Mesothelial cell of epicardium (in vitro differentiated cells): ENCODE measurements at regions not wholly inside any gene's neighbourhood (a gene's known extent, or its start where the extent isn't known, plus 50 kb on each side); places are given as distances from the start of the nearest gene placed in this dataset.

Source experiments
- DNase-seq, 2 experiments: peaks; one replicate each; pipeline ENCODE4 v3.0.0; 2021; ENCODE audit warnings: low spot score in 2 of 2; ENCODE audit not compliant: unreplicated experiment in 2 of 2
- H3K27ac Mint-ChIP-seq: 2 replicates; pipeline ENCODE4 v1.8.0; 2021; ENCODE audit warnings: mixed read lengths
- H3K27me3 Mint-ChIP-seq: 2 replicates; pipeline ENCODE4 v1.8.0; 2021; ENCODE audit warnings: low read depth, mixed read lengths
- H3K36me3 Mint-ChIP-seq: 2 replicates; pipeline ENCODE4 v1.8.0; 2021; ENCODE audit warnings: mixed read lengths
- H3K4me1 Mint-ChIP-seq: 2 replicates; pipeline ENCODE4 v1.8.0; 2021; ENCODE audit warnings: mixed read lengths
- H3K4me3 Mint-ChIP-seq: 2 replicates; pipeline ENCODE4 v1.8.0; 2021; ENCODE audit warnings: mild to moderate bottlenecking, moderate library complexity, mixed read lengths
- H3K9me3 Mint-ChIP-seq: 2 replicates; pipeline ENCODE4 v1.8.0; 2021; ENCODE audit warnings: mixed read lengths
- TF ChIP-seq, protein P1 (sequence below): fragments of 200-600 bp; sonication (generic); IDR thresholded peaks from one replicate; pipeline ENCODE4 v1.5.0; 2021; ENCODE audit warnings: antibody characterized with exemption; ENCODE audit not compliant: unreplicated experiment

DNA sequence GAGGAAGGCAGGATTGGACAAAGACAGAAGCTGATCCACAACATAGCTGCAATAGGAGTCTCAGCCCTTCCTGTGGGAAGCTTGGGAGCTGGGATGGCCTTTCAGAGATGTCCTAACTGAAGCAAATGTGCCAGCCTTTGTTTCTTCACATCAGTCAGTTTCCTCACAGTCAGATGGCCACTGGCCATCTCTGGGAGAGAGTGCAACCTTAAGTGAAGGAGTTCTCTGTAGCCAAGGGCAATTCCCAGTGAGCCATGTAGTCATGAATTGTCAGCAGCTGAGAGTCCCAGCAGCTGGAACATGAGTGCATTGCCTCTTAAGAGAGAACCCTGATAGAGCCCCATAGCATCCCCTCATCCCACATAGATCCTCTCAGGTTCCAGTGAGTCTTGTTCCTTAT lies 89.1 kb upstream of the LIFR start:
- Mint-ChIP-seq H3K27ac (no peak overlapping the region), H3K4me3 (no peak overlapping the region), H3K4me1 (peaks cover 19% of the 10 kb centered on the region), H3K27me3 (no peaks in the 10 kb centered on the region), H3K9me3 (no peaks in the 10 kb centered on the region), H3K36me3 (no peaks in the 10 kb centered on the region)
- DNase-seq, result no peak
- TF ChIP-seq, protein P1, sequence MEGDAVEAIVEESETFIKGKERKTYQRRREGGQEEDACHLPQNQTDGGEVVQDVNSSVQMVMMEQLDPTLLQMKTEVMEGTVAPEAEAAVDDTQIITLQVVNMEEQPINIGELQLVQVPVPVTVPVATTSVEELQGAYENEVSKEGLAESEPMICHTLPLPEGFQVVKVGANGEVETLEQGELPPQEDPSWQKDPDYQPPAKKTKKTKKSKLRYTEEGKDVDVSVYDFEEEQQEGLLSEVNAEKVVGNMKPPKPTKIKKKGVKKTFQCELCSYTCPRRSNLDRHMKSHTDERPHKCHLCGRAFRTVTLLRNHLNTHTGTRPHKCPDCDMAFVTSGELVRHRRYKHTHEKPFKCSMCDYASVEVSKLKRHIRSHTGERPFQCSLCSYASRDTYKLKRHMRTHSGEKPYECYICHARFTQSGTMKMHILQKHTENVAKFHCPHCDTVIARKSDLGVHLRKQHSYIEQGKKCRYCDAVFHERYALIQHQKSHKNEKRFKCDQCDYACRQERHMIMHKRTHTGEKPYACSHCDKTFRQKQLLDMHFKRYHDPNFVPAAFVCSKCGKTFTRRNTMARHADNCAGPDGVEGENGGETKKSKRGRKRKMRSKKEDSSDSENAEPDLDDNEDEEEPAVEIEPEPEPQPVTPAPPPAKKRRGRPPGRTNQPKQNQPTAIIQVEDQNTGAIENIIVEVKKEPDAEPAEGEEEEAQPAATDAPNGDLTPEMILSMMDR, result no peak

DNA sequence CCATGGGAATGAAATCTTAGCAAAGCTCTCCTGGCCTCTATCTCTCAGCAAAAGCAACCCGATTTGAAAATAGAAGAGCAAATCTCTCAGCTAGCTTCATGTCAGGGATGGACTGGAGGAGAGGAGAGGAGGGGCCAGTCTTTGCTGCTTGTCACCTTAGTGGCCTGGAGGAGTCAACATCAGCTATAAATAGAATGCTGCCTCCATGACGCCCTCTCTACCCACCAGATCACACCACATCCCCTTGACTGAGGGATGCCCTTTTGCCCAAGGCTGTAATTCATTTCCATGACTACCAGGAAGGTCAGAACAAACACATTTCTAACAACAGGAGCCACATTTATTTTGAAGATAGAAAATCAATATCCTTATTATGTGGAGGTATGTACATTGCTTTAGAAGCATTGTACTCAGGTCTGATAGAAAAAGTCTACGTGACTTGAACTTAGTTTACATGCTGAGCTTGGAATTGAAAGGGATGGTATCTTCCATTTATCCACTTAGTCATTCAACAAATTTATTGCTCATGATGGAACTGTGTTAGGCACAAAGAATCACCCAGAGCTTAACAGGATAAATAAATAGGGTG lies 92.4 kb upstream of the LIFR start:
- H3K4me1 Mint-ChIP-seq, result peaks cover 18% of the 10 kb centered on the region
- no peak overlapping the region for H3K4me3 Mint-ChIP-seq
- H3K27ac Mint-ChIP-seq, result no peak overlapping the region
- H3K36me3 Mint-ChIP-seq, result no peaks in the 10 kb centered on the region
- no peaks in the 10 kb centered on the region for H3K27me3 Mint-ChIP-seq
- TF ChIP-seq, protein P1, result no peak
- no peak for DNase-seq
- H3K9me3 Mint-ChIP-seq, result no peaks in the 10 kb centered on the region

DNA sequence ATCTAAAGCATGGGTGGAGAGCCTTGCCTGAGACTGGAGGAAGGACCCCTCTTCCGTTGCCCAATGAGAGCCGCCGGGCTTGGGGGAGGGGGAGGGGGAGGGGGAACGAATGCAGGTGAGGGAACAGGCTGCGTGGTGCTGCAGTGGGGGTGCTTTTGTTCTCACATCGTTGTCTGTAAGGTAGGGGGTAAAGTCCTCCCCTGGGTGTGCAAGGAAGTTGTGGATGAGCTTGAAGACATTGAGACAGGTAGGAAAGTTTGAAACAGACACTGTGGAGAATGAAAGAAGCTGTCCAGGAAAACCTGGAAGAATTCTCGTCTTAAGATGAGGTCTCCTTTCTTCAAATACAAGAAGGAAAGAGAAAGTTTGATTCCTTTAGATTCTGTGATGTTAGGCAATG lies 94.1 kb upstream of the LIFR start:
- no peak for DNase-seq
- Mint-ChIP-seq H3K27me3 (no peaks in the 10 kb centered on the region), H3K4me3 (no peak overlapping the region), H3K9me3 (no peaks in the 10 kb centered on the region), H3K27ac (peak overlapping the region; percentile 51), H3K36me3 (no peaks in the 10 kb centered on the region), H3K4me1 (peaks cover 18% of the 10 kb centered on the region)
- TF ChIP-seq, protein P1, result no peak

DNA sequence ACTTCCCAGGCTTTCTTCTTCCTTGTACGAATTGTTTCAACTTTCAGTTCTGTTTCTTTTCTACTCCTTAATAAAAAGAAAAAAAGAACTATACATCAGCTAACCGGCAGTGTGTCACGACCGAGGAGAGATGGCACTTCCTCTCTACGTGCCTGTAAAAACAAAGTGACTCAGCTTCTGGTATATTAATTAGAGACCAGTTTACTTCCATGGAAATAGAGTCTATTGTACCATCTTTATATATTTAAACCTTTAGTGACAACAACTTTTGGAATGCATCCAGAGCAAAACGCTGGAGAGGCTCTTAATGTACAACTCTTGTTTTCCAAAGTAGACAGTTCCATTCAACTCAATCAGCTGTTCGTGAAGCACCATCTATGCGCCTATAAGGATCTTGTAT lies 94.5 kb upstream of the LIFR start:
- Mint-ChIP-seq H3K4me3 (peak overlapping the region; percentile 16), H3K27me3 (no peaks in the 10 kb centered on the region), H3K9me3 (no peaks in the 10 kb centered on the region), H3K36me3 (no peaks in the 10 kb centered on the region), H3K27ac (peak overlapping the region; percentile 49), H3K4me1 (peaks cover 18% of the 10 kb centered on the region)
- DNase-seq, result no peak
- TF ChIP-seq, protein P1, result no peak

DNA sequence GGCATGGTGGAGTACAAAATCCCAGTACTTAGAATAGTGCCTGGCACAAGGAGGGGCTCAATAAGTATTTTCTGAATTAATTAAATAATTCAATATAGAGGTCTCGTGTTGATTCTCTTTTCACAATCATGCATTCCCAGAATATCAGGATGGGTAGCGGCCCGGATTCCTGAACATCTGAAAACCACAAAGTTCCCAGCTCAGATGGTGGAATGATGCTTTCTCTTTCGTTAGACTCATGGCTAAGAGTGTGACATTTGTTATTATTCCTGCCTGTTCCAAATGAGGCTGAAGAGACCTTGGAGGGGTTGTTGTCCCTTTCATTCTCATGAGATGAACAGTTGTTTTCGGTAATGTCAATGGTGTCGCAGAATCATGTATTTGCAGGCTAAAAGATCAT lies 95.4 kb upstream of the LIFR start:
- H3K9me3 Mint-ChIP-seq, result no peaks in the 10 kb centered on the region
- no peaks in the 10 kb centered on the region for H3K36me3 Mint-ChIP-seq
- H3K27ac Mint-ChIP-seq, result no peak overlapping the region
- no peaks in the 10 kb centered on the region for H3K27me3 Mint-ChIP-seq
- no peak for DNase-seq
- peaks cover 18% of the 10 kb centered on the region for H3K4me1 Mint-ChIP-seq
- H3K4me3 Mint-ChIP-seq, result no peak overlapping the region
- TF ChIP-seq, protein P1, result no peak

DNA sequence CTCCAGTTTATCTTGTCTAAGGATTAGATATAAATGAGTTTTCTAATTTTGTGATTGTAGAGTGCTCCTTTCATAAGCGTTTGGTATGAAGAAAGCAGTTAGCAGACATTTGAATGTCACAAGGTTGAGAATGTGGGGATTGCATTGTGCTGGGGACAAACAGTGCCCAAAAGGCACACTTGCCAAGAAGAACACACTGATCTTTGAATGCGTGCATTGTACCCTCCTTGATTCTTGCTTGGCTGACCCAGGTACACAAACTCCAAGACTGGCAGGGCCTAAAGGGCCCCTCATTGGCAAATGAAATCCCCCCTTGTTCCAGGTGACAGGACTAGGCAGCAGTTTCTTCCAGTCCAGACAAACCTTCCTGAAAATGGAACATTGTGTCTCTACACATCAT lies 96.9 kb upstream of the LIFR start:
- H3K4me1 Mint-ChIP-seq, result peaks cover 18% of the 10 kb centered on the region
- H3K9me3 Mint-ChIP-seq, result no peaks in the 10 kb centered on the region
- no peak overlapping the region for H3K27ac Mint-ChIP-seq
- no peak for DNase-seq
- TF ChIP-seq, protein P1, result no peak
- peaks cover 1% of the 10 kb centered on the region for H3K27me3 Mint-ChIP-seq
- no peaks in the 10 kb centered on the region for H3K36me3 Mint-ChIP-seq
- no peak overlapping the region for H3K4me3 Mint-ChIP-seq
